Calu3 (cell line): ENCODE measurements at regions not wholly inside any gene's neighbourhood (a gene's known extent, or its start where the extent isn't known, plus 50 kb on each side); places are given as distances from the start of the nearest gene placed in this dataset.

Experiments
- BruUV-seq: library from RNA; stranded (reverse); fragments of 400-500 nt; replicated peaks from 2 replicates; lab custom pipeline; 2021; lab: Mats Ljungman, UMichigan
- CTCF ChIA-PET: fragments of 300-600 bp; sonication (Branson Sonifier 250); formaldehyde crosslinking; loops from one replicate; lab custom pipeline; 2022; ENCODE audit warnings: antibody characterized with exemption; lab: Charles Lee
- DNase-seq: peaks from one replicate; pipeline ENCODE4 v3.0.0; 2022
- H3K27ac Mint-ChIP-seq: one replicate; pipeline ENCODE4 v1.8.0; 2022; ENCODE audit warnings: mixed read lengths; ENCODE audit not compliant: unreplicated experiment
- H3K27me3 Mint-ChIP-seq: one replicate; pipeline ENCODE4 v1.8.0; 2022; ENCODE audit warnings: mixed read lengths; ENCODE audit not compliant: unreplicated experiment
- H3K36me3 Mint-ChIP-seq: one replicate; pipeline ENCODE4 v1.8.0; 2022; ENCODE audit warnings: mild to moderate bottlenecking, moderate library complexity, mixed read lengths; ENCODE audit not compliant: insufficient read depth, unreplicated experiment
- H3K4me1 Mint-ChIP-seq: one replicate; pipeline ENCODE4 v1.8.0; 2022; ENCODE audit warnings: mild to moderate bottlenecking, low read depth, mixed read lengths; ENCODE audit not compliant: unreplicated experiment
- H3K4me3 Mint-ChIP-seq: one replicate; pipeline ENCODE4 v1.8.0; 2022; ENCODE audit warnings: mild to moderate bottlenecking, low read depth, moderate library complexity, mixed read lengths; ENCODE audit not compliant: unreplicated experiment
- H3K9me3 Mint-ChIP-seq: one replicate; pipeline ENCODE4 v1.8.0; 2022; ENCODE audit warnings: low read depth, mixed read lengths; ENCODE audit not compliant: unreplicated experiment
- CTCF ChIP-seq: fragments of 200-600 bp; IDR thresholded peaks from one replicate; pipeline ENCODE4 v1.8.0; 2022; ENCODE audit warnings: antibody characterized with exemption; ENCODE audit not compliant: unreplicated experiment
- intact Hi-C: fragments of 100-400 bp; cut with micrococcal nuclease; formaldehyde crosslinking; loops from one replicate; pipeline ENCODE4 v1.10.0; 2022; ENCODE audit not compliant: unreplicated experiment

- Mint-ChIP-seq H3K27ac (no peak overlapping the region), H3K4me3 (no peak overlapping the region), H3K4me1 (no peaks in the 10 kb centered on the region), H3K27me3 (no peaks in the 10 kb centered on the region), H3K36me3 (no peaks in the 10 kb centered on the region), H3K9me3 (peaks cover 5% of the 10 kb centered on the region)
- no peak for DNase-seq
- CTCF ChIA-PET, result no interaction called here
- no peak for TF ChIP-seq CTCF
- intact Hi-C loops, result no loop called here
- no TSS peak for BruUV-seq
These were observed 243.9 kb upstream of the VCX3A start for GRCh38 chrX:6778544-6779503.

GRCh38 chrX:6777238-6778002 lies 242.5 kb upstream of the VCX3A start:
- no TSS peak for BruUV-seq
- no peak overlapping the region for H3K27ac Mint-ChIP-seq
- H3K27me3 Mint-ChIP-seq, result no peaks in the 10 kb centered on the region
- no peaks in the 10 kb centered on the region for H3K4me1 Mint-ChIP-seq
- CTCF ChIA-PET, result no interaction called here
- intact Hi-C loops, result no loop called here
- DNase-seq, result no peak
- H3K9me3 Mint-ChIP-seq, result peaks cover 3% of the 10 kb centered on the region
- no peaks in the 10 kb centered on the region for H3K36me3 Mint-ChIP-seq
- TF ChIP-seq CTCF, result no peak
- no peak overlapping the region for H3K4me3 Mint-ChIP-seq

- Mint-ChIP-seq H3K4me1 (no peaks in the 10 kb centered on the region), H3K4me3 (no peak overlapping the region), H3K27ac (no peak overlapping the region), H3K36me3 (no peaks in the 10 kb centered on the region), H3K27me3 (no peaks in the 10 kb centered on the region), H3K9me3 (peaks cover 4% of the 10 kb centered on the region)
- no TSS peak for BruUV-seq
- no peak for TF ChIP-seq CTCF
- CTCF ChIA-PET, result no interaction called here
- intact Hi-C loops, result no loop called here
- no peak for DNase-seq
These were observed 236.0 kb upstream of the VCX3A start for GRCh38 chrX:6770936-6771335.

- no peak overlapping the region for H3K27ac Mint-ChIP-seq
- H3K4me1 Mint-ChIP-seq, result no peaks in the 10 kb centered on the region
- intact Hi-C loops, result no loop called here
These were observed 234.0 kb upstream of the VCX3A start for GRCh38 chrX:6768881-6769280.

More at GRCh38 chrX:6768881-6769280, 234.0 kb upstream of the VCX3A start:
- no peak overlapping the region for H3K4me3 Mint-ChIP-seq
- DNase-seq, result no peak
- TF ChIP-seq CTCF, result no peak
- CTCF ChIA-PET, result no interaction called here
- no peaks in the 10 kb centered on the region for H3K27me3 Mint-ChIP-seq
- peaks cover 4% of the 10 kb centered on the region for H3K9me3 Mint-ChIP-seq
- no TSS peak for BruUV-seq
- H3K36me3 Mint-ChIP-seq, result no peaks in the 10 kb centered on the region
